CD4-positive, alpha-beta T cell treated with Interleukin-10 for 1 hour (primary cell): ENCODE measurements at regions not wholly inside any gene's neighbourhood (a gene's known extent, or its start where the extent isn't known, plus 50 kb on each side); places are given as distances from the start of the nearest gene placed in this dataset.
"Not testable (repeated sequence)": the region's sequence is repeated elsewhere in the genome, so short reads cannot be mapped to it uniquely, and the experiment has no call there.

Experiments
- DNase-seq: peaks from one replicate; pipeline ENCODE4 v3.0.0-alpha.2; 2020

- no peak for DNase-seq
Observed at GRCh38 chr6:133799043-133799442, 89.9 kb upstream of the TCF21 start.

GRCh38 chr6:133802861-133803260 is 86.1 kb upstream of the TCF21 start:
- DNase-seq = no peak

GRCh38 chr6:133804265-133804664 is 84.6 kb upstream of the TCF21 start:
- DNase-seq = no peak

- DNase-seq = no peak
Observed at GRCh38 chr6:133805876-133806275, 83.0 kb upstream of the TCF21 start.

GRCh38 chr6:133806382-133807140 is 82.4 kb upstream of the TCF21 start:
- DNase-seq = no peak

- no peak for DNase-seq
Observed at GRCh38 chr6:133807501-133807900, 81.4 kb upstream of the TCF21 start.

GRCh38 chr6:133809406-133809805 is 79.5 kb upstream of the TCF21 start:
- DNase-seq = no peak

GRCh38 chr6:133811557-133811956 is 77.4 kb upstream of the TCF21 start:
- no peak for DNase-seq

GRCh38 chr6:133812446-133812845 is 76.5 kb upstream of the TCF21 start:
- not testable (repeated sequence) for DNase-seq

GRCh38 chr6:133814238-133814637 is 74.7 kb upstream of the TCF21 start:
- DNase-seq = no peak

- no peak for DNase-seq
Observed at GRCh38 chr6:133814797-133815196, 74.1 kb upstream of the TCF21 start.

- DNase-seq = no peak
Observed at GRCh38 chr6:133815313-133815712, 73.6 kb upstream of the TCF21 start.

GRCh38 chr6:133816171-133816570 is 72.7 kb upstream of the TCF21 start:
- DNase-seq = no peak

GRCh38 chr6:133817460-133818047 is 71.4 kb upstream of the TCF21 start:
- DNase-seq = peak; percentile 28

- no peak for DNase-seq
Observed at GRCh38 chr6:133818320-133818719, 70.6 kb upstream of the TCF21 start.

GRCh38 chr6:133820208-133820607 is 68.7 kb upstream of the TCF21 start:
- no peak for DNase-seq

GRCh38 chr6:133827766-133828165 is 61.1 kb upstream of the TCF21 start:
- DNase-seq = no peak

GRCh38 chr6:133833949-133834359 is 55.0 kb upstream of the TCF21 start:
- DNase-seq = no peak

GRCh38 chr6:133834472-133835170 is 54.3 kb upstream of the TCF21 start:
- DNase-seq = no peak

- no peak for DNase-seq
Observed at GRCh38 chr6:133835901-133836300, 53.0 kb upstream of the TCF21 start.

GRCh38 chr6:133837801-133838349 is 51.0 kb upstream of the TCF21 start:
- peak; percentile 49 for DNase-seq
